Epidermal melanocyte (primary cell): ENCODE measurements at regions not wholly inside any gene's neighbourhood (a gene's known extent, or its start where the extent isn't known, plus 50 kb on each side); places are given as distances from the start of the nearest gene placed in this dataset.
"Not testable (repeated sequence)": the region's sequence is repeated elsewhere in the genome, so short reads cannot be mapped to it uniquely, and the experiment has no call there.

ENCODE experiments used
- DNase-seq: peaks from one replicate; pipeline ENCODE4 v3.0.0; 2011; ENCODE audit warnings: low spot score; ENCODE audit not compliant: insufficient read length

DNA sequence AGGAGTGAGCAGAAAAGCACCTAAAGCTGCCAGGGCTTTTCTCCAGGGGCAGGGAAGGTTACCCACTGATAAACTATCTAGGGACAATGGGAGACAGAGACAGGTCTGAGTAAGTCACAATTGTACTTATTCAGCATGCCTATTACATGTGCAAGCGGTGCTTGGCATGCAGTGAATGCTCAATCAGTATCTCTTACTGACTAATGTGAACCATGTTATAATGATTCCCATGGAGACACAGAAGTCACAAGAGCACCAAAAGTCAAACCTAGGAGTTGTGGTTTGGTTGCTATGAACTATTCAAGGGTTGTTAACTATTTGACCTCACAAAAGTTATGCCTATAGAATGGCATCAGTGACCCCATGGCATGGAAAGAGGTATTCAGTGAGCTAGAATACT, 50.0 kb upstream of the RASGRP1 start:
- no peak for DNase-seq

DNA sequence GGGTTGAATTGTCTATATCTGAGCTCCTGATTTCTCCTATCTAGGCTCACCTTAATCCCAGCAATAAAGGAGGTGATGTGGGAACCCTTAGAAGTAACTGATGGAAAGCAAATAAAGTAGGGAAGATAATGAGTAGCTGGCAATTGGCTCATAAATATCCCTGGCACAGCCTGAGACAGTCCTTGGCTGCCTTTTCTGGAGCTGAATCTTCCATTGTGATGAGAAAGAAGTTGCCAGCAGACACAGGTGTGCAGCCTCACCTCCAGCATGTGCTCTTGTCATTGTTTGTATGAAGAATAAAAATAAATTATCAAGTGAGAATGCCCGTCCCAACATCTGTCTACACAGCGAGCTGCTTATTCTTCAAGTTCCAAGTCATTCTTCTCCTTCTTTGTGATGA, 53.2 kb upstream of the RASGRP1 start:
- no peak for DNase-seq

DNA sequence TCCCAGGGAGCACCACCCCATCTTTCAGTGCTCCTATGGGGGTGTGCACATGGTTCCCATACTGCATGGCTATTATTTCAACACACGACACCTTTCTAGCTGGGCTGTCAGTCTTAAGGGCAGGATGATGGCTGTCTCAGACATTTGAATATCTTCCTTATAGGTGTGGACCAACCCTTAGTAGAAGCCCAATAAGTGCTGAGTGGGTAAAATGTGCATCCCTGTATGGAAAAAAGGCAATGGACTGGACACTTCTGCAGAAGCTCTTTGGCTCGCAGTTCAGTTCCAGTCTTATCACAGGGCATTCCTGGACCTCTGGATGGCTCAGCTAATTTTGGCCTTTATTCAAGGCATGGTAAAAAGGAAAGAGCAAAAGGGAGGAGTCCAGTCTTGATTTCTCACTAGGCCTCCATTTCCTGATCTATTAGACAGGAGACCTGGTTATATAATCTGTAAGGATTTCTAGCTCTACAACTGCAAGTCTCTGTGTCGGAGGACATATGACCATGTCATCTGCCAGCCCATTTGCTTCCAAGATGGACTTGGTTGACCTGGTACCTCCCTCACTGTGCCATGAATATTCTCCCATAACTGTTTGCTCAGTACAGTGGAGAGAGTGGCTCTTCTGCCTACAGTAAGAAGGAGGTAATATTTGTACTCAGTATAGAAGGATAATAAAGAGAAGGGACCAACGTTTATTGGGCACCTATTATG, 53.8 kb upstream of the RASGRP1 start:
- no peak for DNase-seq

DNA sequence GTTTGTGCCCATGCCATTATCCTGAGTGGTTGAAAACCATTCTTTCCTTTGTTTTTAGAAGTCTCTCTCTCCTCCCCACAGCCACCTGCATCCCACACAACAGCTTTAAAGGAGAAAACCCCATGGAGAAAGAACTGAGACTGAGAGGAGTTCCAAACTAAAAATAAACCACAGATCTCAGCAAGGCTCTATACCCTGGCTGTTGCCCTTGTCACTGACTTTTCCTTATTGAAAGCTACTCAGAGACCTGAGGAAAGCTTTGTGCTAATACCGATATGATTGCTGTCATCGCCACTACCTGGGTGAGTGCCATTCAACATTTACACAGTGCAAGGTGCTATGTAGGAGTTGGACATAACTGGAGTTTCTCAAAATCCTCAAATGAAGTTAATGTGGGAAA, 55.5 kb upstream of the RASGRP1 start:
- DNase-seq, result no peak

DNA sequence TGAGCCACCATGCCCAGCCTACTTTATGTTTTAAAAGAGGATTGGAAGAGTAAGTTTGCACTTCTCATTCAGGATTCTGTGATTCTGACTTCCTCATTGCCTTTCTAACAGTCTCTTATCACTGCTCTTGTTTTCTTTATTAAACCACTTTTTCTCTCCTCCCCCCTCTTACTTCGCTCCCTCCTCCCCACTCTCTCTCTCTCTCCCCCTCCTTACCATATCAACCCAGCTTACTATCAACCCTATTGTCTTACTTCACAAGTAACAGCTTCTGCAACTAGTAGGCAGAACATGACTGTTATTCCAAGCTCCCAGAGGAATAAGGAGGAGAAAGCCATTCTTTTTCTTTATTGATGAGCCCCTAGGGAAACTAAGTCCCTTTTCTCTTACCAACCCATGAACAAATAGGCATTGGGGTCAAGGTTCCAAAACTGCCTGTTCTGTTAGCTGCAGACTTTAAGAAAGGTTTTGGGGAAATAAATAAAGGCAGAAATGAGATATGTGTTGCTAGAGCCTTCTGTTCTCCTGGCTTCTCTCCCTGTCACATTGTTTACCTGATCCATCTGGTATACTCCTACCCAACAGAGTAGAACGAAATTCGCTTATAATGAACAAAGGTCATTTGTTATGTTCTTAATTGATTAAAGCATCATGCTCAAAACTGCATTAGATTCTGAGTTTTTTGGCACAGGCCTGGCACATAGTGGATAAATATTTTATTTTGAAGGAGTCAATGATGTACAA, 56.4 kb upstream of the RASGRP1 start:
- no peak for DNase-seq

DNA sequence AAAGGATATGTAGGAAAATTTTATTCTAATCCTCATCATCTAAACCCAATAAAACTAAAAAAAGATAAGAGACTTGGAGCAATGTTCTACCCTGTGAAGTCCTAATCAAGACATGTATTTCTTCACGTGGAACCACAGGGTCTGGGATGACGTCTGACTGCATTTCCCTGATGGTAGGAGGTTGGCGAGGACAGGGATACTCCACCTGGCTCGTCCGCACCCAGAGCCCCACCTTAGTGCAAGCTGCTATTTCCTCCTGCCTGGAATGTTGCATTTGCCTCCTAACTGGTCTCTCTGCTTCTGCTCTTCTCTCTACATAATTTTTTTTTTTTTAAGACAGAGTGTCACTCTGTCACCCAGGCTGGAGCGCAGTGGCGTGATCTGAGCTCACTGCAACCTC, 57.7 kb upstream of the RASGRP1 start:
- DNase-seq, result no peak

DNA sequence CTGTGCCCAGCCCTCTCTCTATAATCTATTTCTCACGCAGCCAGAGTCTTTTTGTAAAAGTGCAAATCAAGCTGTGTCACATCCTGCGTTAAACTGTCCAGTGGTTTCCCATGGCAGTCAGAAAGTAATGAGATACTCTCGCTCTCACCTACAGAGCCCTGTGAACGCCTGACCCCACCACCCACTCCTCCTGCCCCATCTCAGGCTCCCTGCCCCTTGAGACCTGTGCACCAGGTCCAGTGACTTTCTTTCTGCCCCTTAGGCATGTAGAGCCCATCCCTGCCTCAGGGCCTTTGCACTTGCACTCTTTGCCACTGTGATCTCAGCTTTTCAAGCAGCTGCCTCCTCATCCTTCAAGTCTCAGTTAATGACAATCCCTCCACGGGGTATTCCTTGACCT, 58.3 kb upstream of the RASGRP1 start:
- DNase-seq, result no peak

DNA sequence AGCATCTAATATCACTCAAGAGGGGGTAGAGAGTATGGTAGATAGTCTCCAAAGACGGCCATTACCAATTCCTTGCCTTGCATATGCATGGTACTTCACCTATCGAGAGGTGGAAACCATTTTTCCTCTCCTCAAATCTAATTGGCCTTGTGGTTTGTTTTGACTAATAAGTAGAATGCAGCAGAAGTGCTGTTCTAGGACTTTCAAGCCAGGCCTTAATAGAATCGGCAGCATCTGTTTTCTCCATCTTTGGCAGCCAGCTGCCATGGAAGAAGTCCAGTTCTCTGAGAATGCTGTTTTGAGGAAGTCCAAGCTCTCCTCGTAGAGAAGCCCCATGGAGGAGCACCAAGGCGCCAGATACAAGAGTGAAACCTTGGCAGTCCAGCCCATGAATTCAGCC, 59.1 kb upstream of the RASGRP1 start:
- DNase-seq, result no peak

DNA sequence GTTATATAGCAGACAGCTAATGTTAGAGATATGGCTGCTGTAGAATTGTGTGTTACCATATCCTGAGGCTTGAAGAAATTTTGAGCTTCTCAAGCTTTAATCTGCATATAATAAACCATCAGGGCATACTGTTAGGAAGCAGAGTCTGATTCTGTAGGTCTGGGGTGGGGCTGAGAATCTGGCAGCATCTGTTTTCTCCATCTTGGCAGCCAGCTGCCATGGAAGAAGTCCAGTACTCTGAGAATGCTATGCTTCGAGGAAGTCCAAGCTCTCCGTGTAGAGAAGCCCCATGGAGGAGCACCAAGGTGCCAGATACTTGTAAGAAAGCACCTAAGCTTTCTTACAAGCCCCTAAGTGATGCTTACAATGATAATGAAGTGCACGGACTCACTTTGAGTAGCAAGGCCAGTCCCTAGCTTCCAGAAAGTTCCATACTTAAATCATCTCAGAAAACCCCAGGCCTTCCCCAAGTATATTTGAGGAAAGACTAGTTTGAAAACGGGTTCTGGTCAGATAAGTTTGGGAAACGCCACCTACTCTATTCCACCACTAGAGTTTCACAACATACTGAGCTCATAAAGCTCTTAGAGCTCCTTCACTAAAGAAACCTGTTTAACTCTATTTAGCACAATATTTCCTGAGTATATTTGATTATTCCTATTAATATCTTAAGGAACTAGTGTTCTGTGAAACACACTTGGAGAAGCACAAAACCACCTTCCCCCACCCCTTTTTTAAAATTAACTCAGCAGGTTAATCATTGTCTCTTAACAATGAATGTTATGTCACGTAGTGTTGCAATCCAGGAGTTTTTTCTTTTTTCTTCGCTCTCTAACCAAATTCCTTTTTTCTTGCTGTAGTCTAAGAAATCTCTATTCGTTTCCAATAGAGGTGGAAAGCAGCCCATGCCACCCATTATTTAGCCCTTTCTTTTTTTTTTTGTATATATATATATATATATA, 59.9 kb upstream of the RASGRP1 start:
- DNase-seq, result no peak

DNA sequence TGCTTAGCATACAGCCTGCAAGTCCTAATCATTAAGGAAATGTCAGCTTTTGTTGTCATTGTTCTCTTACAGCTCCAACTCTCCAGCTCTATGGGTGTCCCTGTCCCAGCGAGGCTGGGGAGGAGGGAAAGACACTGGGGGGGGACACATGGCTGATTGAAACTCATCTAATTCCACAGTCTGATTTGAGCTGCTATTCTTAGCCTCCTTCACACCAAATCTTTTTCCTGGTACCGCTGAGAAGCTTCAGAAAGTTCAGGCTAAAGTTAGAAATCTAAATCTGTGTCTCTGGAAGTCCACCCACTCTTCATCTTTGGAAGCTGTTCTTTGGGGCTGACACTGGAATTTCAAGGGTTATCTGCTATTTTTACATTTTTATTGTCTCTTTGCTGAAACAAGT, 61.3 kb upstream of the RASGRP1 start:
- DNase-seq, result no peak

DNA sequence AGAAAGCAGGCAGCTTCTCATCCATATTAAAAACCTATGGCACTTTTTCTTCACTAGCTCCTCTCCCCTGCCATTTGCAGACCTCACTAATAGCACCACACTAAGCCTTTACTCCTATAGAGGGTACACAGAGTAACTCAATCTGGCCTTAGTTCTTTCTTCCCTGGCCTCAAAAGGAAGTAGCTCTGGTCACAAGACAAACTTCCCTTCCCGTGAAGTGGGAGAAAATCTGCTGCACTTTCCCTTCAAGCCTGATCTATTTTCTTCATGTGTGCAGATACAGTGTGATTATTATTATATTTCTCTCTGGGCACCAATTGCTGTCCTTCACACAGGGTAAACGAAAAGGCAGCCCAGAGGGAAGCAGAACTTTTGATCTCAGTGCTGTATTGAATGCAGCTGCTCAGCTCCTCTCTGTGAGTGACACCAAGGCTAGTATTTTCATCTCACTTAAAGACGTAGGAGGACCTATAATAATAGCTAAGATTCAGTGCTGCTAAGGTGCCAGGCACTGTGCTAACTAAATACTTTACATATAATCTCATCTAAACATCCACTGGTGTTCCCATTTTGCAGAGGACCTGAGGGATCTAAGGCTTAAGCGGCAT, 61.9 kb upstream of the RASGRP1 start:
- no peak for DNase-seq

DNA sequence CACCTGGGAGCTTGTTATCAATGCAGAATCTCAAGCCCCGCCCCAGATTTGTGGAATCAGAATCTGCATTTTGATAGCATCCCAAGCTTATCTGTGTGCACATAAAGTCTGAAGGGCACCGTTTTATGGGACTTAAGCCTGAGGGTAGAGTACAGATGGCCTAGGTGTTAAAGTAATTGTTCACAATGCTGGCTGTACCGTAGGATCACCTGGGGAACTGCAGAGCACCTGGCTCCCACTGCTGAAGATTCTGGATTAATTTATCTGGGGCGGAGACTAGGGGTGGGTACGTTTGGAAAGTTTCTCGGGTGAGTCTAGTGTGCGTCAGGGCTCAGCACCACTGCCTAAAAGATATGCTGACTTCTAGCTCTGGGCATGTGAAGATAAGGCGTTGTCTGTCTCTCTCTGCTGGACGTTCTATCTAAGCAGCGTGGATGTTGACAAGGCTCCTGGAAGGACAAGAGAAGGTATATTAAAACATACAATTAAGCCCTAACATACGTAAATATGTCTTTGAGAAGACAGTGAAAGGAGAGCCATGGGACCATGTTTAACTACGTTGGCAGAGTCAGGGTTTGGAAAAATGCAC, 63.2 kb upstream of the RASGRP1 start:
- DNase-seq, result no peak

DNA sequence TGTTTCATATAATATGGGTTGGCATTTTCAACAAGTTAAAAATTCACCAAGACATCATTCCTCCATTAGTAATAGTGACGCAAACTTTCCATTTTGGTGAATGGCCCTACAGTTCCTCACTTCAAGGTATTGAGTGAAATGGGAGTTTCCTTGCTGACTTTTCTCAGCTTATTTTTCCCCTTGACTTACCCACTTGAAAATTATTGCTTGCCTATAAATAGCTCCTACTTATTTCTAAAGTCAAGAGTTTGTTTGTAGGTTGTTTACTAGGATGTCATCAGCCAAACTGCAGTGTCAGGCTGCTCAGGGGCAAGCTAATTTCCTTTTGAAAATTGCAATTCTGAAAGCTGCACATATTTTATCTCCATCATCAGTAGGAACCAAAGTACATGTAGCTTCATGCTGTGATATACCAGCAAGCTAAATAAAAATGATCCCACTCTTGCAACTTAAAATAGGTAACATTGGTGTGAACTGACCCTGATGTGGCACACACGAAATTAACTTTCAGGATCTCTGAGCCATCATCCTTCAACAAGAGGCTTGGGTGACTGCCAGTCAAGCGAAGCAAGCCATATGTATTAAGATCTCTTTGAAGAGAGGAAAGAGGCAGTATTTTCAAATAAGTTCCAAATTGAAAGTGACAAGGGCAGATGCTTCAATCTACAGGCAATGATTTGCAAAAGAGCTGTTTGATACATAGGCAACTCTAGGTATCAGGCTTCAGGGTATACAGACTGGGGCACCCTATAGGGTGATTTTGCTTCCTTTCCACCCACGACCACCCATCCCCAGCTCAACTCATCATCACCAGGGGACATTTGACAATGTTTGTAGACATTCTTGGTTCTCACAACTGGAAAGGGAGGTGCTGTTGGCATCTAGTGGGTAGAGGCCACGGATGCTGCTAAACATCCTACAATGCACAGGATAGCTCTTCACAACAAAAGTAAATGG, 66.8 kb upstream of the RASGRP1 start:
- no peak for DNase-seq

DNA sequence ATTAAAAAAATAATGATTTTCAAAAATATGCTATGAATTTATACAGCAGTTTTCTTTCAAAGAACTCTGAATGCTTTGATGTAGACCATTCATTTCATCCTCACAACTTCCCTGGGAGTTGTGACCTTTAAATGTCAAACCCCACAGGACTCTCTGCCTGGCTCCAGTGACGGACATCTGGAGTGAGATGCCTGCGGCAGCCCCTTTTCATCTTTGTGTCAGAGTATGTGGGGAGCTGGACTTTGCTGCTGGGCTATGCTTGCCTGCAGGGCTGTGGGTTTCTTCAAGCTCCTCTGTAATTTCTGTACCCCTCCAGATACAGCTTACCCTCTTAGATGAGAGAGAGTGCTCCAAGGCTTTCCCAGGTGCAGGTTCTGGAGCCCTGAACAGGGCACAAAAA, 70.6 kb upstream of the RASGRP1 start:
- no peak for DNase-seq

DNA sequence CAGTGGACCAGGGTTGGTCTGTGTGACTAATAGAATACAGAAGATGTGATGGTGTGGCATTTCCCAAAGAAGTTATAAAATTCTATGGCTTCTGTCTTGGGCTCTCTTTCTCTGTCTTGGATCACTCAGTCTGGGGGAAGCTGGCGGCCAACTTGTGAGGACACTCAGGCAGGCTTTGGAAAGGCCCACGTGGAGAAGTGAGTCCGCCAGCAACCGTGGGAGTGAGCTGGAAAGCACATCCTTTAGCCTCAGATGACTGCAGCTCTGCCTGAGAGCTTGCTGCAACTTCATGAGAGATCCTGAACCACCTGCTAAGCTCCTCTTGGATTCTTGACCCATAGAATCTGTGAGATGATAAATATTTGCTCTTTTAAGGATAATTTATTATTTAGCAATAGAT, 72.0 kb upstream of the RASGRP1 start:
- no peak for DNase-seq

DNA sequence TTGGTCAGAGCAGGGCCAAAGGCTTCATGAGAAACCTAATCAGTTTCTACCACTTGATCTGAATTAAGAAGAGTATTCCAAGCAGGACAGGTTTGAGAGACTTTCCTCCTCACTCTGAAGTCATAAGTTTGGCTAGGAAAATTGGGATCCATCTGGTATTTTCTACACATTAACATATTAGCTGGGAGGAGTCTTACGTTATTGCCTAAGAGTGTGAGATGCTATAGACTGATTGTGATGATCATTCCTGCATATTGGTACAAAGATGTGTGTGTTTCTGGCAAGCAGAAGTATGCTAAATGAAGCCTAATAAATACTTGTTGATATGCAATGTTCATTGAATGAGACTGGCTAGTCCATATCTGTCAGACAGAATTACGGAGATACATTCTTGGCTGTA, 73.5 kb upstream of the RASGRP1 start:
- DNase-seq, result no peak

DNA sequence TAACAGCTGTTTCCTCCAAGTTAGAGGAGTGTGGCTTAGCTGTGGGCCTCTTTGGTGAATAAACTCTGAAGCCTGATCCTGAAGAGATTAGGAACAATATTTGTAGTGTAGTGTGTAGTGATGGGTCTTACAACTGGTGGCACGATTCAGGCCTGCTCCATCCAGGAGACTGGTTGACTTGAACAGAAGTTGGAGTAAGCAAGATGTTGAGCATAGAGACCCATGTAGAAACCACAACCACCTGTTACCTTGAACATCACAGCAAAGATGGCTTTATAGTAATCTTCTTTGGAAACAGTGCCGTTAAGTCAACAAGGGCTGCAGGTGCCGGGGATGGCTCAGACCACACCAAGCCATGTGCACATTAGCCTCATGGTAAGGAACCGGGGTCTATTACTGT, 74.2 kb upstream of the RASGRP1 start:
- DNase-seq, result no peak

DNA sequence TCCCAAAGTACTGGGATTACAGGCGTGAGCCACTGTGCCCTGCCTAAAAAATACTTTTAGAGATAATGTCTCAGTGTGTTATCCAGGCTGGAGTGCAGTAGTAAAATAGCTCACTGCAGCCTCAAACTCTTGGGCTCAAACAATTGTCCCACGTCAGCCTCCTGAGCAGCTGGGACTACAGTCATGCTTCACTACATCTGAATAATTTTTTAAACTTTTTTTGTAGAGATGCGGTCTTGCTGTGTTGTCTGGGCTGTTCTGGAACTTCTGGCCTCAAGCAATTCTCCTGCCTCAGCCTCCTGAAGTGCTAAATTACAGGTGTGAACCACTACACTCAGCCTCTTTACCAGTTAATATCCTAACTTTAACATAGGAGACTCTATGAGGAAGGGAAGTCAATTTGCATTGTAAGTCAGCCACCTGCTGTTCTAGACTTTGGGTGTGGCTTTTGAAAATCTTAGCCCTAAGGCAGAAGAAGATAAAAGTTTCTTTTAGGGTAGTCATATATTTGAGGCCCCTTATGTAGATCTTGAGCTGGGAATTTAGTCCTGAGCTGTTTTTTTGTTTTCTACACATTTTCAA, 78.2 kb upstream of the RASGRP1 start:
- no peak for DNase-seq

DNA sequence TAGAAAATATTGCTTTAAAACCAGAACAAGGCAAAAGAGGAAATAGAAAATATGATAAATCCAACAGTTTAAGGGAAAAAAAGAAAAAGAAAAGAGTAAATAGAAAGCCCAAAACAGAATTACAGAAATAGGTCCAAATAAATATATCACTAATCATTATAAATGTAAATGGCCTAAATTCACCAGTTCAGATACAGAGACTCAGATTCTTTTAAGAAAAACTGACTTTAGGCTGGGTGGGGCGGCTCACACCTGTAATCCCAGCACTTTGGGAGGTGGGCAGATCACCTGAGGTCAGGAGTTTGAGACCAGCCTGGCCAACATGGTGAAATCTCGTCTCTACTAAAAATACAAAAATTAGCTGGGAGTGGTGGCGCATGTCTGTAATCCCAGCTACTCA, 79.7 kb upstream of the RASGRP1 start:
- not testable (repeated sequence) for DNase-seq

DNA sequence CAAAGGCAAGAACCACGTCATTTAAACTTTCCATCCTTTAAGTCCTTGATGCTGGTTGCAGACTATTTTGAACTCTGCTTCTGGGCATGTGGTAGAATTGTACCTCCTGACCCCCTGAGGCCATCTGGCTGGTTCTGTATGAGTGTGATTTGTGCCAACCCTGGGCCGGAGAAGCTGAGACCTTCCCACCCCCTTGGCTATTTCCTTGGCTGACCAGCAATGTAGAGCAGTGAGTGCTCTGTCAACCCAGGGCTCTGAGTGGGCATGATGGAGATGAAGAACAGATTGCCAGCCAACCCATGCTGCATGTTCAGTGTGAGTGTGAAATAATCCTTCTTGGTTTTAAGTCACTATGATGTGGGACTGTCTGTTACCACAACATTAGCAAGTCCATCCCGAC, 82.1 kb upstream of the RASGRP1 start:
- DNase-seq, result no peak
